Caco-2 (cell line): ENCODE measurements at regions not wholly inside any gene's neighbourhood (a gene's known extent, or its start where the extent isn't known, plus 50 kb on each side); places are given as distances from the start of the nearest gene placed in this dataset.

ENCODE experiments used
- BruUV-seq: library from RNA; stranded (reverse); fragments of 400-500 nt; replicated peaks from 2 replicates; lab custom pipeline; 2021; lab: Mats Ljungman, UMichigan
- CTCF ChIA-PET: fragments of 300-600 bp; sonication (Branson Sonifier 250); formaldehyde crosslinking; loops from one replicate; lab custom pipeline; 2022; ENCODE audit warnings: antibody characterized with exemption; lab: Charles Lee
- POLR2A ChIA-PET: fragments of 300-600 bp; sonication (Branson Sonifier 250); formaldehyde crosslinking; loops from one replicate; lab custom pipeline; 2022; ENCODE audit warnings: antibody characterized with exemption; lab: Charles Lee
- DNase-seq, 2 experiments: peaks; one replicate each; pipeline versions ENCODE4 v3.0.0 to v3.0.0-alpha.2; 2020 to 2022
- H3K27me3 ChIP-seq: replicated peaks from 2 replicates; pipeline ENCODE4 v1.6.0; 2011; ENCODE audit warnings: low read length; ENCODE audit not compliant: control insufficient read depth, insufficient read depth
- H3K36me3 ChIP-seq: 2 replicates; pipeline ENCODE4 v1.5.1; 2011; ENCODE audit warnings: low read length; ENCODE audit not compliant: control insufficient read depth, insufficient read depth
- H3K4me1 ChIP-seq: fragments of 250-450 bp; sonication (Bioruptor Pico); 2 replicates; pipeline ENCODE4 v1.5.1; 2020; ENCODE audit warnings: mild to moderate bottlenecking
- H3K4me3 ChIP-seq: 2 replicates; pipeline ENCODE4 v1.5.1; 2011; ENCODE audit warnings: low read depth, mild to moderate bottlenecking, control low read depth, low read length
- H3K9me3 ChIP-seq: fragments of 250-450 bp; sonication (Bioruptor Pico); 2 replicates; pipeline ENCODE4 v1.5.1; 2020; ENCODE audit warnings: mild to moderate bottlenecking, moderate library complexity
- H3K27ac Mint-ChIP-seq: one replicate; pipeline ENCODE4 v1.8.0; 2022; ENCODE audit warnings: mixed read lengths; ENCODE audit not compliant: unreplicated experiment
- H3K27me3 Mint-ChIP-seq: one replicate; pipeline ENCODE4 v1.8.0; 2022; ENCODE audit warnings: mixed read lengths; ENCODE audit not compliant: insufficient read depth, unreplicated experiment
- H3K36me3 Mint-ChIP-seq: one replicate; pipeline ENCODE4 v1.8.0; 2022; ENCODE audit warnings: mild to moderate bottlenecking, mixed read lengths; ENCODE audit not compliant: insufficient read depth, unreplicated experiment
- H3K4me1 Mint-ChIP-seq: one replicate; pipeline ENCODE4 v1.8.0; 2022; ENCODE audit warnings: low read depth, mixed read lengths; ENCODE audit not compliant: unreplicated experiment
- H3K4me3 Mint-ChIP-seq: one replicate; pipeline ENCODE4 v1.8.0; 2022; ENCODE audit warnings: mild to moderate bottlenecking, moderate library complexity, mixed read lengths; ENCODE audit not compliant: unreplicated experiment
- H3K9me3 Mint-ChIP-seq: one replicate; pipeline ENCODE4 v1.8.0; 2022; ENCODE audit warnings: mixed read lengths; ENCODE audit not compliant: unreplicated experiment
- intact Hi-C: fragments of 100-400 bp; cut with micrococcal nuclease; formaldehyde crosslinking; loops from one replicate; pipeline ENCODE4 v1.10.0; 2022; ENCODE audit not compliant: unreplicated experiment
- TF ChIP-seq, protein P1 (sequence below), 2 experiments: fragments of 200-600 bp in 1 of 2; IDR thresholded peaks; 1 replicate in 1 of 2; 2 replicates in 1 of 2; pipeline versions ENCODE4 v1.5.1 to v1.8.0; 2011 to 2022; ENCODE audit warnings: antibody characterized with exemption in 1 of 2, control low read depth in 1 of 2, inconsistent platforms in 1 of 2, low read depth in 1 of 2, low read length in 1 of 2, mild to moderate bottlenecking in 1 of 2, moderate library complexity in 1 of 2; ENCODE audit not compliant: insufficient read depth in 1 of 2, severe bottlenecking in 1 of 2, unreplicated experiment in 1 of 2

DNA sequence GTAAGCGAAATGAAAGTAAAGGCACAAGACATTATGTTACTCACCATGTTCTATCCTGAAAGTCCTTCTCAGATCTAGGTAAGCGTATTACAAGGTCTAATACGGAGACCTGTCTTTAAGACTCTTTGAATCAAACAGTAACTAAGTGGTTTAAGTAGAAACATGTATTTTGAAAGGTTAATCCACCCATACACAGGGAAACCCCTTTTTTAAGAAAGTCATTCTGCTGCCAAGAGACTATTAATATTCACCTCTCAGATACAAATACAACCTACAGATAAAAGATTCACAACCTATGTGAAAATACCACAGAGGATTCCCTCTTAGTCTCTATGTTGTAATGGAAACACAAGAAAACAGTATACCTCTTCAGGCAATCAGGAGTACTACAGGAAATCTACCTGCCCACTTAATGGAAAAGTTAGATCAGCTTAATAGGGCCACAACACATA lies 63.2 kb upstream of the TNIP3 start:
- Mint-ChIP-seq H3K27ac (no peak overlapping the region), H3K27me3 (no peaks in the 10 kb centered on the region), H3K4me3 (no peak overlapping the region), H3K9me3 (no peaks in the 10 kb centered on the region), H3K4me1 (peaks cover 7% of the 10 kb centered on the region), H3K36me3 (no peaks in the 10 kb centered on the region)
- intact Hi-C loops: no loop called here
- TF ChIP-seq, protein P1, sequence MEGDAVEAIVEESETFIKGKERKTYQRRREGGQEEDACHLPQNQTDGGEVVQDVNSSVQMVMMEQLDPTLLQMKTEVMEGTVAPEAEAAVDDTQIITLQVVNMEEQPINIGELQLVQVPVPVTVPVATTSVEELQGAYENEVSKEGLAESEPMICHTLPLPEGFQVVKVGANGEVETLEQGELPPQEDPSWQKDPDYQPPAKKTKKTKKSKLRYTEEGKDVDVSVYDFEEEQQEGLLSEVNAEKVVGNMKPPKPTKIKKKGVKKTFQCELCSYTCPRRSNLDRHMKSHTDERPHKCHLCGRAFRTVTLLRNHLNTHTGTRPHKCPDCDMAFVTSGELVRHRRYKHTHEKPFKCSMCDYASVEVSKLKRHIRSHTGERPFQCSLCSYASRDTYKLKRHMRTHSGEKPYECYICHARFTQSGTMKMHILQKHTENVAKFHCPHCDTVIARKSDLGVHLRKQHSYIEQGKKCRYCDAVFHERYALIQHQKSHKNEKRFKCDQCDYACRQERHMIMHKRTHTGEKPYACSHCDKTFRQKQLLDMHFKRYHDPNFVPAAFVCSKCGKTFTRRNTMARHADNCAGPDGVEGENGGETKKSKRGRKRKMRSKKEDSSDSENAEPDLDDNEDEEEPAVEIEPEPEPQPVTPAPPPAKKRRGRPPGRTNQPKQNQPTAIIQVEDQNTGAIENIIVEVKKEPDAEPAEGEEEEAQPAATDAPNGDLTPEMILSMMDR (IDR thresholded peaks at IDR 0.05; ENCODE audit: insufficient read depth in 1 of 2, low read depth in 1 of 2, low read length in 1 of 2, severe bottlenecking in 1 of 2, unreplicated experiment in 1 of 2): peak in 1 of 2 experiments; percentile 23
- peaks cover 14% of the 10 kb centered on the region; the same call in 1 of the 2 replicates for H3K4me1 ChIP-seq
- CTCF ChIA-PET: no interaction called here
- no peak overlapping the region for H3K4me3 ChIP-seq
- H3K27me3 ChIP-seq: no peaks in the 10 kb centered on the region
- DNase-seq: no peak
- POLR2A ChIA-PET: no interaction called here
- H3K36me3 ChIP-seq: no peaks in the 10 kb centered on the region
- no TSS peak for BruUV-seq
- no peaks in the 10 kb centered on the region for H3K9me3 ChIP-seq

DNA sequence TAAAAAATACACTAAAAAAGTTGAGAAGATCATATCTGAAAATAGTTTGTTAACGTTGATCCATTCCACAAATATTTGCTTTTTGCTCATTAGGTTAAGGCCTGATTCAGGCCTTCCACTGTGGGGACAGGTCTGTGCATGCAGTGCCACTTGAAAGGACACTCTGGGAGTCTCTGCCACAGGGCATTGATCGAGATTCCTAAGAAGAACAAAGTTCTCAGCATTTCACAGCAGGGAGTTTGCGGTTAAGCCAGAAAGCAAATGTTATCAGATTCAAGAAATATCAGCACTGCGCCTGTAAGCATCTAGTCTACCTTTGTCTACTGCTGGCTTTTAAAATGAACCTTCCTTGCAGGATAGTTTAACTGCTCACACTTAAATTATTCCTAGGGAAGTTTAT lies 62.2 kb upstream of the TNIP3 start:
- no peaks in the 10 kb centered on the region for H3K9me3 Mint-ChIP-seq
- Histone ChIP-seq H3K4me1 (peaks cover 14% of the 10 kb centered on the region; the same call in 1 of the 2 replicates), H3K27me3 (no peaks in the 10 kb centered on the region), H3K9me3 (no peaks in the 10 kb centered on the region), H3K36me3 (no peaks in the 10 kb centered on the region), H3K4me3 (no peak overlapping the region)
- no peaks in the 10 kb centered on the region for H3K27me3 Mint-ChIP-seq
- intact Hi-C loops: no loop called here
- no peaks in the 10 kb centered on the region for H3K36me3 Mint-ChIP-seq
- CTCF ChIA-PET: no interaction called here
- H3K4me3 Mint-ChIP-seq: no peak overlapping the region
- TF ChIP-seq, protein P1 (IDR thresholded peaks at IDR 0.05; ENCODE audit: insufficient read depth in 1 of 2, low read depth in 1 of 2, low read length in 1 of 2, severe bottlenecking in 1 of 2, unreplicated experiment in 1 of 2): no peak
- peaks cover 7% of the 10 kb centered on the region for H3K4me1 Mint-ChIP-seq
- no peak overlapping the region for H3K27ac Mint-ChIP-seq
- BruUV-seq: no TSS peak
- POLR2A ChIA-PET: no interaction called here
- no peak for DNase-seq

GRCh38 chr4:121221608-121222007 lies 57.5 kb upstream of the TNIP3 start:
- Mint-ChIP-seq H3K36me3 (no peaks in the 10 kb centered on the region), H3K4me3 (no peak overlapping the region), H3K27ac (no peak overlapping the region), H3K9me3 (no peaks in the 10 kb centered on the region), H3K4me1 (peaks cover 7% of the 10 kb centered on the region), H3K27me3 (no peaks in the 10 kb centered on the region)
- POLR2A ChIA-PET: no interaction called here
- Histone ChIP-seq H3K9me3 (no peaks in the 10 kb centered on the region), H3K27me3 (no peaks in the 10 kb centered on the region), H3K36me3 (no peaks in the 10 kb centered on the region), H3K4me3 (no peak overlapping the region), H3K4me1 (peaks cover 4% of the 10 kb centered on the region; the same call in 1 of the 2 replicates)
- BruUV-seq: no TSS peak
- CTCF ChIA-PET: no interaction called here
- intact Hi-C loops: no loop called here
- DNase-seq: no peak
- TF ChIP-seq, protein P1 (IDR thresholded peaks at IDR 0.05; ENCODE audit: insufficient read depth in 1 of 2, low read depth in 1 of 2, low read length in 1 of 2, severe bottlenecking in 1 of 2, unreplicated experiment in 1 of 2): no peak
